ENCODE measurements at regions not wholly inside any gene's neighbourhood (a gene's known extent, or its start where the extent isn't known, plus 50 kb on each side); places are given as distances from the start of the nearest gene placed in this dataset.

DNA sequence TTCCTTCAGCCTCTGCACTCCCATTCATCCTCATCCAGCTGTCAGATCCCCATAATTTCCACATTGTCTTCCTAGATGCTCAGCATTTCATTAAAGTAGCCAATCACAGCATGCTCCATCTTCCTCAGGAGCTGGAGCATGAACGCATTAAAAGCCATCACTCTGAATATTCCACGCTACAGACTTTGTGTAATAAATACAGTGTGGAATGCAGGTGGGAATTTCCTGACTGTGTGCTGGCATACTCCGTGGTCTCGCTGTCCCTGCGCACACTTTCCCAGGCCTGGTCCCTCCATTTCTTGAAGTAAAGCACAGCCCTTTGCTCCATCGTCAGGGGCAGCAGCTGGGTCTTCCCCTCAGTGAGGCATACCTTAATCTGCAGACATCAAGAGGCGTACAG lies 123.7 kb upstream of the NCK2 start:
- Histone ChIP-seq H2BK120ac (replicated peaks; ENCODE audit: low read depth, low read length) (no peak overlapping the region), H2BK5ac (ENCODE audit: low read depth, low read length) (no peak overlapping the region), H4K8ac (ENCODE audit: extremely low read depth, insufficient read depth, low read length) (no peak overlapping the region), H3K56ac (replicated peaks; ENCODE audit: insufficient read length, low read depth, low read length) (no peak overlapping the region), H4K5ac (ENCODE audit: insufficient read length, low read depth, low read length) (no peak overlapping the region), H3K27ac (ENCODE audit: low read depth, low read length) (no peak overlapping the region), H3K4me3 (ENCODE audit: extremely low read depth in 1 of 4, insufficient read depth in 2 of 4, low read depth in 3 of 4, low read length in 4 of 4) (no peak overlapping the region), H2BK20ac (ENCODE audit: low read length) (no peak overlapping the region), H3K79me1 (ENCODE audit: low read depth, low read length) (no peaks in the 10 kb centered on the region), H4K91ac (replicated peaks; ENCODE audit: insufficient read length, low read length) (no peak overlapping the region), H3K23ac (ENCODE audit: insufficient read length) (no peak overlapping the region), H3K23me2 (ENCODE audit: low read depth, low read length) (no peaks in the 10 kb centered on the region), H3K36me3 (ENCODE audit: control insufficient read depth in 2 of 4, insufficient read depth in 4 of 4, low read length in 3 of 4) (no peaks in the 10 kb centered on the region), H3K18ac (ENCODE audit: extremely low read depth, low read length) (no peak overlapping the region), H3K9ac (replicated peaks in 1 of 4; ENCODE audit: extremely low read depth in 1 of 4, low read depth in 3 of 4, low read length in 3 of 4) (no peak overlapping the region), H2BK15ac (ENCODE audit: low read length) (no peak overlapping the region), H3K79me2 (ENCODE audit: control insufficient read depth in 1 of 2, insufficient read depth in 2 of 2, low read length in 2 of 2) (no peaks in the 10 kb centered on the region), H3K9me3 (ENCODE audit: insufficient read depth in 2 of 2, low read depth in 1 of 2, low read length in 1 of 2) (no peaks in the 10 kb centered on the region), H3K4me1 (replicated peaks in 1 of 4; ENCODE audit: control insufficient read depth in 3 of 4, insufficient read depth in 4 of 4, low read length in 3 of 4) (peaks cover 0 to 8% (median 4%) of the 10 kb centered on the region in 4 experiments; a peak in 4 of 7 replicates), H2BK12ac (ENCODE audit: low read depth, low read length) (no peak overlapping the region), H2AFZ (ENCODE audit: low read length) (no peak overlapping the region), H3K4ac (replicated peaks; ENCODE audit: insufficient read length, low read depth, low read length) (no peak overlapping the region), H3K14ac (ENCODE audit: insufficient read length) (no peak overlapping the region), H3K4me2 (ENCODE audit: insufficient read depth in 1 of 2, low read depth in 2 of 2, low read length in 2 of 2) (no peak overlapping the region), H2AK5ac (ENCODE audit: low read depth, low read length) (no peak overlapping the region), H3K27me3 (replicated peaks in 1 of 4; ENCODE audit: control insufficient read depth in 3 of 4, extremely low read depth in 1 of 4, insufficient read depth in 3 of 4, low read length in 3 of 4) (no peaks in the 10 kb centered on the region; a peak in 2 of 7 replicates), H4K20me1 (replicated peaks in 1 of 2; ENCODE audit: control insufficient read depth in 1 of 2, insufficient read depth in 2 of 2, low read length in 2 of 2) (no peaks in the 10 kb centered on the region)
- DNase-seq (ENCODE audit: low read depth in 1 of 2, low spot score in 2 of 2) (no peak), FAIRE-seq (no peak)
- 91% methylated on average over 7 of the region's 7 CpGs; no CpG with 5 or more reads in 1 of the 2 experiments for WGBS, 2 experiments (ENCODE audit: extremely low coverage in 1 of 2, insufficient coverage in 1 of 2, insufficient read length in 1 of 2, insufficient replicate concordance in 2 of 2, low coverage in 1 of 2, low lambda C conversion rate in 2 of 2, missing lambda C conversion rate in 1 of 2)
- CTCF ChIA-PET (ENCODE audit: partially characterized antibody) = interaction anchor here (1.6 to 1.8 kb wide), 2 partner anchors 11 to 26 kb away, joined by 3 to 7 read pairs; no protein-coding TSS in a partner anchor
- POLR2A ChIA-PET (ENCODE audit: partially characterized antibody) = no interaction called here
- no peak for TF ChIP-seq SRF (IDR thresholded peaks at IDR 0.05; ENCODE audit: low read depth, low read length)
- no peak for TF ChIP-seq ASH2L (IDR thresholded peaks at IDR 0.05; ENCODE audit: low read length)
- no peak for TF ChIP-seq TCF12 (IDR thresholded peaks at IDR 0.05; ENCODE audit: low read depth, low read length)
- TF ChIP-seq, protein P1, sequence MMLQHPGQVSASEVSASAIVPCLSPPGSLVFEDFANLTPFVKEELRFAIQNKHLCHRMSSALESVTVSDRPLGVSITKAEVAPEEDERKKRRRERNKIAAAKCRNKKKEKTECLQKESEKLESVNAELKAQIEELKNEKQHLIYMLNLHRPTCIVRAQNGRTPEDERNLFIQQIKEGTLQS (IDR thresholded peaks at IDR 0.05; ENCODE audit: insufficient read depth, low read depth, low read length) = no peak
- no peak for TF ChIP-seq TAF7 (optimal IDR thresholded peaks at IDR 0.05; ENCODE audit: borderline replicate concordance, low read depth, low read length)
- no peak for TF ChIP-seq RFX5 (IDR thresholded peaks at IDR 0.05; ENCODE audit: borderline replicate concordance, low read depth, low read length)
- TF ChIP-seq KDM4A (IDR thresholded peaks at IDR 0.05; ENCODE audit: low read depth, low read length, severe bottlenecking) = no peak
